Stomach (tissue), 8 donors: ENCODE measurements at regions not wholly inside any gene's neighbourhood (a gene's known extent, or its start where the extent isn't known, plus 50 kb on each side); places are given as distances from the start of the nearest gene placed in this dataset.

ENCODE experiments used
- DNase-seq, 2 donors: peaks; one replicate each; pipeline versions ENCODE4 v3.0.0 to v3.0.0-alpha.2; 2013 to 2019
- H3K27ac ChIP-seq, 5 donors: fragments of 200-600 bp in 4 of 5; sonication (generic) in 4 of 5; one replicate each; pipeline ENCODE4 v1.5.1; 2013 to 2019; ENCODE audit warnings: mild to moderate bottlenecking in 1 of 5, moderate library complexity in 1 of 5
- H3K27me3 ChIP-seq, 3 donors: fragments of 200-600 bp; sonication (generic); one replicate each; pipeline ENCODE4 v1.5.1; 2017 to 2019; ENCODE audit warnings: mixed run types in 1 of 3
- H3K36me3 ChIP-seq, 4 donors: fragments of 200-600 bp; sonication (generic); 1 replicate in 3 of 4; 2 replicates in 1 of 4; pipeline ENCODE4 v1.5.1; 2016 to 2019
- H3K4me1 ChIP-seq, 4 donors: fragments of 200-600 bp; sonication (generic); one replicate each; pipeline ENCODE4 v1.5.1; 2016 to 2019
- H3K4me3 ChIP-seq, 4 donors: fragments of 200-600 bp; sonication (generic) in 3 of 4; one replicate each; pipeline ENCODE4 v1.5.1; 2016 to 2019; ENCODE audit warnings: mild to moderate bottlenecking in 1 of 4
- H3K9me3 ChIP-seq, 4 donors: fragments of 200-600 bp; sonication (generic); one replicate each; pipeline ENCODE4 v1.5.1; 2016 to 2019
- CTCF ChIP-seq, 7 experiments: fragments of 450-650 bp in 4 of 7; fragments of 200-600 bp in 3 of 7; sonication (generic) in 3 of 7; IDR thresholded peaks; one replicate each; pipeline ENCODE4 v1.5.1; 2016 to 2019; ENCODE audit warnings: antibody characterized with exemption in 7 of 7, control low read depth in 2 of 7, mild to moderate bottlenecking in 1 of 7
- EP300 ChIP-seq: sonication (generic); formaldehyde crosslinking; IDR thresholded peaks from one replicate; pipeline ENCODE4 v1.6.1; 2017; ENCODE audit warnings: antibody characterized with exemption
- POLR2A ChIP-seq, 4 donors: fragments of 450-650 bp; IDR thresholded peaks; one replicate each; pipeline ENCODE4 v1.6.1; 2016; ENCODE audit warnings: antibody characterized with exemption in 4 of 4, control low read depth in 2 of 4, mild to moderate bottlenecking in 1 of 4, moderate library complexity in 1 of 4
- POLR2AphosphoS5 ChIP-seq, 3 donors: sonication (generic); formaldehyde crosslinking; IDR thresholded peaks; one replicate each; pipeline ENCODE4 v1.6.1; 2016; ENCODE audit warnings: antibody characterized with exemption in 3 of 3
- WGBS, 5 donors: extraction: QIAGEN DNeasy Blood & Tissue Kit in 3 of 5; methylation state at CpG; one replicate each; pipeline versions ENCODE4 v1.1.5 to v1.1.7; 2013 to 2018; 5-methylcytosine and 5-hydroxymethylcytosine counted together
- intact Hi-C: fragments of 100-400 bp; cut with DNase I; formaldehyde crosslinking; loops from one replicate; pipeline ENCODE4 v1.15.1; 2023; ENCODE audit warnings: low total_unique reads
- donor health status: healthy with polysubstance abuse.
- donor health status: Bipolar disorder and iron deficiency.
- donor health status: healthy.

- H3K4me3 ChIP-seq, result no peak overlapping the region
Observed at GRCh38 chr14:87080146-87080545, 912.8 kb downstream of the GALC start.

GRCh38 chr14:87079416-87079815 is 913.6 kb downstream of the GALC start:
- H3K9me3 ChIP-seq, result no peaks in the 10 kb centered on the region
- no peaks in the 10 kb centered on the region for H3K4me1 ChIP-seq
- no peak overlapping the region for H3K4me3 ChIP-seq
- H3K36me3 ChIP-seq, result no peaks in the 10 kb centered on the region
- H3K27ac ChIP-seq, result no peak overlapping the region
- TF ChIP-seq CTCF (IDR thresholded peaks at IDR 0.05) (no peak), EP300 (no peak), POLR2A (IDR thresholded peaks at IDR 0.05) (no peak), POLR2AphosphoS5 (IDR thresholded peaks at IDR 0.05) (no peak)
- intact Hi-C loops, result no loop called here
- WGBS, 5 donors, result 71 to 83% (median 73%) methylated on average over 6 of the region's 6 CpGs
- DNase-seq, result peak in 1 of 2 donors; percentile 22
- H3K27me3 ChIP-seq, result no peaks in the 10 kb centered on the region

More at GRCh38 chr14:87080146-87080545, 912.8 kb downstream of the GALC start:
- Histone ChIP-seq H3K4me1 (no peaks in the 10 kb centered on the region), H3K27ac (no peak overlapping the region), H3K27me3 (no peaks in the 10 kb centered on the region), H3K36me3 (no peaks in the 10 kb centered on the region), H3K9me3 (no peaks in the 10 kb centered on the region)
- WGBS, 5 donors, result 82 to 92% (median 88%) methylated on average over 7 of the region's 7 CpGs
- DNase-seq, result no peak
- intact Hi-C loops, result no loop called here
- TF ChIP-seq CTCF (IDR thresholded peaks at IDR 0.05) (no peak), POLR2AphosphoS5 (IDR thresholded peaks at IDR 0.05) (no peak), EP300 (no peak), POLR2A (IDR thresholded peaks at IDR 0.05) (no peak)

GRCh38 chr14:87076922-87077321 is 916.1 kb downstream of the GALC start:
- Histone ChIP-seq H3K27me3 (no peaks in the 10 kb centered on the region), H3K27ac (no peak overlapping the region), H3K4me1 (no peaks in the 10 kb centered on the region), H3K4me3 (no peak overlapping the region), H3K36me3 (no peaks in the 10 kb centered on the region), H3K9me3 (no peaks in the 10 kb centered on the region)
- intact Hi-C loops, result no loop called here
- DNase-seq, result no peak
- no peak for TF ChIP-seq EP300
- no peak for TF ChIP-seq POLR2A (IDR thresholded peaks at IDR 0.05)
- TF ChIP-seq CTCF (IDR thresholded peaks at IDR 0.05), result no peak
- no peak for TF ChIP-seq POLR2AphosphoS5 (IDR thresholded peaks at IDR 0.05)

- H3K4me3 ChIP-seq, result no peak overlapping the region
- no peaks in the 10 kb centered on the region for H3K36me3 ChIP-seq
- no peaks in the 10 kb centered on the region for H3K27me3 ChIP-seq
- TF ChIP-seq EP300 (no peak), CTCF (IDR thresholded peaks at IDR 0.05) (no peak), POLR2AphosphoS5 (IDR thresholded peaks at IDR 0.05) (no peak), POLR2A (IDR thresholded peaks at IDR 0.05) (no peak)
- 43 to 67% (median 62%) methylated on average over 2 of the region's 2 CpGs for WGBS, 5 donors
- H3K27ac ChIP-seq, result no peak overlapping the region
- intact Hi-C loops, result no loop called here
- no peaks in the 10 kb centered on the region for H3K9me3 ChIP-seq
- no peaks in the 10 kb centered on the region for H3K4me1 ChIP-seq
- DNase-seq, result no peak
Observed at GRCh38 chr14:87076146-87076545, 916.8 kb downstream of the GALC start.
